ENCODE measurements at regions not wholly inside any gene's neighbourhood (a gene's known extent, or its start where the extent isn't known, plus 50 kb on each side); places are given as distances from the start of the nearest gene placed in this dataset.

- no peak for TF ChIP-seq AFF4 (CRISPR knock-in tag; IDR thresholded peaks at IDR 0.05; ENCODE audit: borderline replicate concordance)
Measured at GRCh38 chr14:83993545-83993944, 1536.4 kb upstream of the FLRT2 start (continued).

DNA sequence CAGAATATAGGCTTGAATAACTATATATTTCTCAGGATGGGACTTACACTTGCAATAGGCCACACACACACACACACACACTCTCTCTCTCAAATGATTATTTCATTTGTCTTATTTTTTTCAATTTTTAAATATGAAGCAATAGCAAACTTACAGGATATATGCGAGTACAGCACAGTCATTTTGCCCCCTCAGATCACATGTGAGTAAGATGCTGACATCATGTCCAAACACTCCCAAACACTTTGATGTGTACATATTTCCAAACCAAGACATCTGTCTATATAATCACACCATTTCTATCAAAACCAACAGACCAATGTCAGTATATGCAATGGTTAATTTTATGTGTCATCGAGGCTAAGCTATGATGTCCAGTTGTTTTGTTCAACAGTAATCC is 1535.9 kb upstream of the FLRT2 start:
- Mint-ChIP-seq H3K27me3 (ENCODE audit: low read depth) (no peaks in the 10 kb centered on the region), H3K36me3 (0 out of 2 replicates have a peak, but pooled peaks cover 3% of the 10 kb centered on the region), H3K27ac (no peak overlapping the region), H3K4me1 (no peaks in the 10 kb centered on the region), H3K9me3 (peaks cover 25% of the 10 kb centered on the region), H3K4me3 (no peak overlapping the region)
- TF ChIP-seq CDX4 (CRISPR knock-in tag; IDR thresholded peaks at IDR 0.05; ENCODE audit: borderline replicate concordance) (no peak), ATF6 (CRISPR knock-in tag; IDR thresholded peaks at IDR 0.05) (no peak), CREM (CRISPR knock-in tag; IDR thresholded peaks at IDR 0.05) (no peak), E2F1 (CRISPR knock-in tag; IDR thresholded peaks at IDR 0.05) (no peak), ZSCAN18 (CRISPR knock-in tag; IDR thresholded peaks at IDR 0.05) (no peak), RORB (CRISPR knock-in tag; IDR thresholded peaks at IDR 0.05) (no peak), MYBL2 (CRISPR knock-in tag; IDR thresholded peaks at IDR 0.05) (no peak), NR1H2 (CRISPR knock-in tag; IDR thresholded peaks at IDR 0.05) (no peak), OVOL2 (CRISPR knock-in tag; IDR thresholded peaks at IDR 0.05; ENCODE audit: borderline replicate concordance) (no peak), NR3C1 (CRISPR knock-in tag; conservative IDR thresholded peaks at IDR 0.05; ENCODE audit: low read depth) (no peak), NR2C2 (CRISPR knock-in tag; IDR thresholded peaks at IDR 0.05) (no peak), JUN (CRISPR knock-in tag; IDR thresholded peaks at IDR 0.05) (no peak), ETV6 (CRISPR knock-in tag; IDR thresholded peaks at IDR 0.05) (no peak), NFYB (CRISPR knock-in tag; conservative IDR thresholded peaks at IDR 0.05; ENCODE audit: low read depth) (no peak), TCF7 (CRISPR knock-in tag; IDR thresholded peaks at IDR 0.05; ENCODE audit: low read depth) (no peak)
- TF ChIP-seq, protein P1, sequence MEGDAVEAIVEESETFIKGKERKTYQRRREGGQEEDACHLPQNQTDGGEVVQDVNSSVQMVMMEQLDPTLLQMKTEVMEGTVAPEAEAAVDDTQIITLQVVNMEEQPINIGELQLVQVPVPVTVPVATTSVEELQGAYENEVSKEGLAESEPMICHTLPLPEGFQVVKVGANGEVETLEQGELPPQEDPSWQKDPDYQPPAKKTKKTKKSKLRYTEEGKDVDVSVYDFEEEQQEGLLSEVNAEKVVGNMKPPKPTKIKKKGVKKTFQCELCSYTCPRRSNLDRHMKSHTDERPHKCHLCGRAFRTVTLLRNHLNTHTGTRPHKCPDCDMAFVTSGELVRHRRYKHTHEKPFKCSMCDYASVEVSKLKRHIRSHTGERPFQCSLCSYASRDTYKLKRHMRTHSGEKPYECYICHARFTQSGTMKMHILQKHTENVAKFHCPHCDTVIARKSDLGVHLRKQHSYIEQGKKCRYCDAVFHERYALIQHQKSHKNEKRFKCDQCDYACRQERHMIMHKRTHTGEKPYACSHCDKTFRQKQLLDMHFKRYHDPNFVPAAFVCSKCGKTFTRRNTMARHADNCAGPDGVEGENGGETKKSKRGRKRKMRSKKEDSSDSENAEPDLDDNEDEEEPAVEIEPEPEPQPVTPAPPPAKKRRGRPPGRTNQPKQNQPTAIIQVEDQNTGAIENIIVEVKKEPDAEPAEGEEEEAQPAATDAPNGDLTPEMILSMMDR (IDR thresholded peaks at IDR 0.05) = no peak
- TF ChIP-seq, protein P2, sequence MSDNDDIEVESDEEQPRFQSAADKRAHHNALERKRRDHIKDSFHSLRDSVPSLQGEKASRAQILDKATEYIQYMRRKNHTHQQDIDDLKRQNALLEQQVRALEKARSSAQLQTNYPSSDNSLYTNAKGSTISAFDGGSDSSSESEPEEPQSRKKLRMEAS (CRISPR knock-in tag; IDR thresholded peaks at IDR 0.05) = no peak
- TF ChIP-seq, protein P3, sequence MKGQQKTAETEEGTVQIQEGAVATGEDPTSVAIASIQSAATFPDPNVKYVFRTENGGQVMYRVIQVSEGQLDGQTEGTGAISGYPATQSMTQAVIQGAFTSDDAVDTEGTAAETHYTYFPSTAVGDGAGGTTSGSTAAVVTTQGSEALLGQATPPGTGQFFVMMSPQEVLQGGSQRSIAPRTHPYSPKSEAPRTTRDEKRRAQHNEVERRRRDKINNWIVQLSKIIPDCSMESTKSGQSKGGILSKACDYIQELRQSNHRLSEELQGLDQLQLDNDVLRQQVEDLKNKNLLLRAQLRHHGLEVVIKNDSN (CRISPR knock-in tag; IDR thresholded peaks at IDR 0.05) = no peak
- POLR2A ChIA-PET = no interaction called here
- ATAC-seq (no peak), DNase-seq (ENCODE audit: low spot score) (no peak)
- CTCF ChIA-PET = no interaction called here

Measured in WTC11 (cell line).